Left ventricle myocardium superior (tissue), 1 donor: ENCODE measurements at regions not wholly inside any gene's neighbourhood (a gene's known extent, or its start where the extent isn't known, plus 50 kb on each side); places are given as distances from the start of the nearest gene placed in this dataset.

Source experiments
- ATAC-seq: fragments of 200-7000 bp; cut with Tn5 transposase; one replicate; pipeline ENCODE4 v1.9.1; 2020; ENCODE audit warnings: mild to moderate bottlenecking, moderate library complexity
- DNase-seq: peaks from one replicate; pipeline ENCODE4 v3.0.0-alpha.2; 2020
- intact Hi-C: fragments of 100-400 bp; cut with micrococcal nuclease; formaldehyde crosslinking; loops from one replicate; pipeline ENCODE4 v1.11.0; 2022
- donor health status: DM: no; HTN: yes; CAD: no; lungs with severe emphysema.

GRCh38 chr2:128554151-128554769 is 235.6 kb upstream of the HS6ST1 start:
- DNase-seq (no peak), ATAC-seq (no peak)
- intact Hi-C loops = no loop called here

GRCh38 chr2:128555433-128555832 is 236.8 kb upstream of the HS6ST1 start:
- intact Hi-C loops = no loop called here
- ATAC-seq = no peak

GRCh38 chr2:128556089-128556488 is 237.4 kb upstream of the HS6ST1 start:
- DNase-seq (no peak), ATAC-seq (no peak)
- intact Hi-C loops = no loop called here

More at GRCh38 chr2:128555433-128555832, 236.8 kb upstream of the HS6ST1 start:
- no peak for DNase-seq

GRCh38 chr2:128556633-128557032 is 238.0 kb upstream of the HS6ST1 start:
- DNase-seq (no peak), ATAC-seq (no peak)
- intact Hi-C loops = no loop called here

- DNase-seq = no peak
Measured at GRCh38 chr2:128557069-128557468, 238.4 kb upstream of the HS6ST1 start.

GRCh38 chr2:128557831-128558241 is 239.2 kb upstream of the HS6ST1 start:
- intact Hi-C loops = no loop called here
- DNase-seq (no peak), ATAC-seq (peak; percentile 47)

More at GRCh38 chr2:128557069-128557468, 238.4 kb upstream of the HS6ST1 start:
- no peak for ATAC-seq
- intact Hi-C loops = no loop called here

GRCh38 chr2:128558441-128558840 is 239.8 kb upstream of the HS6ST1 start:
- ATAC-seq = no peak
- no peak for DNase-seq
- intact Hi-C loops = no loop called here

GRCh38 chr2:128558895-128559532 is 240.3 kb upstream of the HS6ST1 start:
- DNase-seq (no peak), ATAC-seq (no peak)
- intact Hi-C loops = no loop called here

- DNase-seq (no peak), ATAC-seq (no peak)
- intact Hi-C loops = no loop called here
Measured at GRCh38 chr2:128559533-128560515, 241.2 kb upstream of the HS6ST1 start.

GRCh38 chr2:128560718-128561117 is 242.1 kb upstream of the HS6ST1 start:
- ATAC-seq = no peak
- intact Hi-C loops = no loop called here
- no peak for DNase-seq

GRCh38 chr2:128562471-128563347 is 244.0 kb upstream of the HS6ST1 start:
- DNase-seq (no peak), ATAC-seq (no peak)
- intact Hi-C loops = no loop called here

GRCh38 chr2:128563348-128563687 is 244.7 kb upstream of the HS6ST1 start:
- intact Hi-C loops = no loop called here
- DNase-seq (peak; percentile 72), ATAC-seq (peak; percentile 98)

- intact Hi-C loops = no loop called here
- ATAC-seq (no peak), DNase-seq (no peak)
Measured at GRCh38 chr2:128564131-128564530, 245.5 kb upstream of the HS6ST1 start.

- DNase-seq = no peak
- ATAC-seq = no peak
- intact Hi-C loops = no loop called here
Measured at GRCh38 chr2:128564551-128564950, 245.9 kb upstream of the HS6ST1 start.

GRCh38 chr2:128565441-128565840 is 246.8 kb upstream of the HS6ST1 start:
- intact Hi-C loops = no loop called here
- no peak for ATAC-seq
- no peak for DNase-seq

GRCh38 chr2:128566671-128567070 is 248.0 kb upstream of the HS6ST1 start:
- no peak for ATAC-seq
- intact Hi-C loops = no loop called here
- DNase-seq = no peak

- intact Hi-C loops = no loop called here
- ATAC-seq = no peak
Measured at GRCh38 chr2:128568106-128568505, 249.4 kb upstream of the HS6ST1 start.

GRCh38 chr2:128573116-128573515 is 254.4 kb upstream of the HS6ST1 start:
- ATAC-seq (peak; percentile 36), DNase-seq (no peak)
- intact Hi-C loops = no loop called here

More at GRCh38 chr2:128568106-128568505, 249.4 kb upstream of the HS6ST1 start:
- no peak for DNase-seq

GRCh38 chr2:128573531-128573930 is 254.9 kb upstream of the HS6ST1 start:
- intact Hi-C loops = no loop called here
- no peak for ATAC-seq
- no peak for DNase-seq
